Smooth muscle cell (in vitro differentiated cells): ENCODE measurements at regions not wholly inside any gene's neighbourhood (a gene's known extent, or its start where the extent isn't known, plus 50 kb on each side); places are given as distances from the start of the nearest gene placed in this dataset.

Experiments used
- DNase-seq: peaks from one replicate; lab custom pipeline; 2025; ENCODE audit not compliant: unreplicated experiment; lab: John Stamatoyannopoulos, UW
- H2AFZ ChIP-seq: fragments of 200-600 bp; sonication (generic); 2 replicates; pipeline ENCODE4 v1.6.0; 2016; ENCODE audit warnings: antibody characterized with exemption, low read depth, mild to moderate bottlenecking
- H3F3A ChIP-seq: fragments of 200-600 bp; sonication (generic); 2 replicates; pipeline ENCODE4 v1.6.0; 2017; ENCODE audit warnings: antibody characterized with exemption, low read depth
- H3K27ac ChIP-seq: fragments of 200-600 bp; sonication (generic); 2 replicates; pipeline ENCODE4 v1.5.1; 2016; ENCODE audit warnings: low read depth, mild to moderate bottlenecking
- H3K27me3 ChIP-seq: fragments of 200-600 bp; sonication (generic); 2 replicates; pipeline ENCODE4 v1.6.1; 2016; ENCODE audit warnings: low read depth, mild to moderate bottlenecking
- H3K36me3 ChIP-seq: fragments of 200-600 bp; sonication (generic); 2 replicates; pipeline ENCODE4 v1.5.1; 2016; ENCODE audit warnings: low read depth
- H3K4me1 ChIP-seq: fragments of 200-600 bp; sonication (generic); 2 replicates; pipeline ENCODE4 v1.5.1; 2016; ENCODE audit warnings: low read depth
- H3K4me2 ChIP-seq: fragments of 200-600 bp; sonication (generic); 2 replicates; pipeline ENCODE4 v1.6.0; 2016; ENCODE audit warnings: mild to moderate bottlenecking
- H3K4me3 ChIP-seq: fragments of 200-600 bp; sonication (generic); 2 replicates; pipeline ENCODE4 v1.5.1; 2016; ENCODE audit warnings: mild to moderate bottlenecking
- H3K79me2 ChIP-seq: fragments of 200-600 bp; sonication (generic); 2 replicates; pipeline ENCODE4 v1.6.0; 2016; ENCODE audit warnings: low read depth, mild to moderate bottlenecking
- H3K9ac ChIP-seq: fragments of 200-600 bp; sonication (generic); 2 replicates; pipeline ENCODE4 v1.6.0; 2016; ENCODE audit warnings: low read depth
- H3K9me3 ChIP-seq: fragments of 200-600 bp; sonication (generic); replicated peaks from 2 replicates; pipeline ENCODE4 v1.5.1; 2016; ENCODE audit warnings: low read depth
- H4K20me1 ChIP-seq: fragments of 200-600 bp; sonication (generic); 2 replicates; pipeline ENCODE4 v1.6.0; 2016; ENCODE audit warnings: low read depth
- WGBS: methylation state at CpG from one replicate; pipeline ENCODE4 v1.1.7; 2016; ENCODE audit warnings: low lambda C conversion rate; 5-methylcytosine and 5-hydroxymethylcytosine counted together
- TF ChIP-seq, protein P1 (sequence below): fragments of 200-600 bp; sonication (generic); IDR thresholded peaks from 2 replicates; pipeline ENCODE4 v1.5.1; 2017; ENCODE audit warnings: borderline replicate concordance, mild to moderate bottlenecking, antibody characterized with exemption; ENCODE audit not compliant: insufficient read depth, poor library complexity, severe bottlenecking

DNA sequence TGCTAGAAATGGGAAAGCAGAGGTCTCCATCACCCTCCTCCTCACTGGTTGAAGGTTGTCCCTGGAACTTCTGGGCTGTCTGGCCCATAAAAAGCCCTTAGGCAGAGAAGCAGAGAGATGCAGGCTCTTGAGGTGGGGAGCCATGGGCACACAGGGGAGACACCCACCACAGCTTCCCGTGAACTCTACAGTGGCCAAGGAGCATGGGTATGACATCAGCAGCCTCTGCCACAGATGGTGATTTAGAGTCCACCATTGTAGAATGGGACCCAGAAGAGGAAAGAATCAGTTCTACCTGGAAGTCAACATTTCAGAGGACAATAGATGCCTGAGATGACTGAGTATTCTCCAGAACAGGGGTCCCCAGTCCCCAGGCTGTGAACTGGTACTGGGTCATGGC is 105.6 kb upstream of the LRRN1 start:
- Histone ChIP-seq H3K4me2 (no peak overlapping the region), H3K27me3 (no peaks in the 10 kb centered on the region), H3F3A (no peaks in the 10 kb centered on the region), H2AFZ (no peak overlapping the region), H3K4me3 (no peak overlapping the region), H4K20me1 (no peaks in the 10 kb centered on the region), H3K9me3 (no peaks in the 10 kb centered on the region), H3K36me3 (no peaks in the 10 kb centered on the region), H3K9ac (no peak overlapping the region), H3K4me1 (no peaks in the 10 kb centered on the region), H3K27ac (no peak overlapping the region), H3K79me2 (no peaks in the 10 kb centered on the region)
- WGBS = 100% methylated on average over 1 of the region's 1 CpG
- TF ChIP-seq, protein P1, sequence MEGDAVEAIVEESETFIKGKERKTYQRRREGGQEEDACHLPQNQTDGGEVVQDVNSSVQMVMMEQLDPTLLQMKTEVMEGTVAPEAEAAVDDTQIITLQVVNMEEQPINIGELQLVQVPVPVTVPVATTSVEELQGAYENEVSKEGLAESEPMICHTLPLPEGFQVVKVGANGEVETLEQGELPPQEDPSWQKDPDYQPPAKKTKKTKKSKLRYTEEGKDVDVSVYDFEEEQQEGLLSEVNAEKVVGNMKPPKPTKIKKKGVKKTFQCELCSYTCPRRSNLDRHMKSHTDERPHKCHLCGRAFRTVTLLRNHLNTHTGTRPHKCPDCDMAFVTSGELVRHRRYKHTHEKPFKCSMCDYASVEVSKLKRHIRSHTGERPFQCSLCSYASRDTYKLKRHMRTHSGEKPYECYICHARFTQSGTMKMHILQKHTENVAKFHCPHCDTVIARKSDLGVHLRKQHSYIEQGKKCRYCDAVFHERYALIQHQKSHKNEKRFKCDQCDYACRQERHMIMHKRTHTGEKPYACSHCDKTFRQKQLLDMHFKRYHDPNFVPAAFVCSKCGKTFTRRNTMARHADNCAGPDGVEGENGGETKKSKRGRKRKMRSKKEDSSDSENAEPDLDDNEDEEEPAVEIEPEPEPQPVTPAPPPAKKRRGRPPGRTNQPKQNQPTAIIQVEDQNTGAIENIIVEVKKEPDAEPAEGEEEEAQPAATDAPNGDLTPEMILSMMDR = no peak
- no peak for DNase-seq

DNA sequence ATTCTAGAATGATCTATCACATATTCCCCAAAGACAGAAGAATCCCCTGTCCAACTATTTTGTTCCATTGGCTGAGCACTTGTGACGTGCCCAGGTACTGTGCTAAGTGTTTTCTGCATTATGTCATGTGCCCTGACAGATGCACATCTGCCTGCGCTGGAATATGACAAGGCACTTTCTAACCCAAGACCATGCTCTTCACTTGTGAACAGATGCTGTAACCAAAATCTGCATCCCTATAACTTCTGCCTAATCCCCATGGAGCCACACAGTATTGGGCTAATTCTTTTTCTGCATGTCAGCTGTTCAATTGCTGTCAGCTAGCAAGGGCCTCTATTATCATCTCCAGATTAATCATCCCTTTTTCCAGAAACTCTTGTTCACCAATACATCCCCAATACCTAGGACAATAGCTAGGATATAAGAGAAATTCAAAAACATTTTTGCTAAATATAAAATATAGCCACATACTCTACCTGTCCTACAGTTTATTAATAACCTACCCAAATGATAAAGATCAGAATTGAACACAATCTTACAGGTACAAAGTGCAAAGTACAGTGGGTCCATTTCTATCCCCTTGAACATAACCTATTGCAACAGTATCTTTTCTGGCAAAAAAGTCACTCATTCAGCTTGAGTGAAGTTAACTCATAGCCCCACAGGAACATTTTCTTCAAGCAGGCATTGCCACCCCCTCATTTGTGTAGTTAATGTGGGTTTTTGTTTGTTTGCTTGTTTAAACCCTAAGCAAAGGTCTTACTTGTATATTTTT is 109.4 kb upstream of the LRRN1 start:
- no peak overlapping the region for H2AFZ ChIP-seq
- H3K36me3 ChIP-seq = no peaks in the 10 kb centered on the region
- no peaks in the 10 kb centered on the region for H4K20me1 ChIP-seq
- H3F3A ChIP-seq = no peaks in the 10 kb centered on the region
- no peak for DNase-seq
- H3K79me2 ChIP-seq = no peaks in the 10 kb centered on the region
- no peak overlapping the region for H3K9ac ChIP-seq
- no peaks in the 10 kb centered on the region for H3K27me3 ChIP-seq
- no peaks in the 10 kb centered on the region for H3K9me3 ChIP-seq
- 85% methylated on average over 2 of the region's 2 CpGs for WGBS
- H3K4me3 ChIP-seq = no peak overlapping the region
- no peak overlapping the region for H3K27ac ChIP-seq
- no peaks in the 10 kb centered on the region for H3K4me1 ChIP-seq
- no peak overlapping the region for H3K4me2 ChIP-seq
- TF ChIP-seq, protein P1 = no peak

DNA sequence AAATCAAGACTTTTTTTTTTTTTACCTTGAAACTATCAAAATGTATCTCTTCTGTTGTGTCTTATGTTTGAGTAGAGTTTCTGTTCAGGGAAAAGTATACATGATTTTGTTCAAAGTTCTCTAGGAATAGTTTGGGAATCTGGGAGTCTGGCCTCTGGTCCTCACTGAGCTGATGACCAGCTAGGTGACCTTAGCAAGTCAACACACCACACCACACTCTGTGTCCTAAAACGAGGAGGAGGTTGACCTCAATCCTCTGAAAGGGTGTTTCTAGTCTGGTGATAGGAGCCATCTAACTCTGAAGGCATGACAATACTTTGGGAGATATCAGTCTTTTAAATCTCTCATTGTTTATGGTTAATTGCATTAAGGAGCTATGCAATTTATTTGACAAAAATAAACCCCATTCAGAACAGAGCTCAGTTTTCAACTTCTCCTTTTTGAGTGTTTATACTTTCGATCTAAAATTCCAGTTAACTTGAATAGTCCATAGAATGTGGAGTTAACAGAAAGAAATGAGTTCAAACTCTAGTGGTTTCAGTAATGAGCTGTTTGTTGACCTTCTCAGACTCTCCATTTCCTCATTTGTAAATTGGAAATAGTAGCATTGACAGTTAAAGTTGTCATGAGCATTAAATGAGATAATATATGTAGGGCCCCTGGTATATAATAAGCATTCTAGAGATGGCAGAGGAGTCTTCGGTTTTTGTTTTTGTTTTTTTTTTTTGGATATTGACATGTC is 112.2 kb upstream of the LRRN1 start:
- Histone ChIP-seq H3K4me2 (no peak overlapping the region), H2AFZ (no peak overlapping the region), H3K4me1 (no peaks in the 10 kb centered on the region), H3K79me2 (no peaks in the 10 kb centered on the region), H3K9ac (no peak overlapping the region), H3K36me3 (no peaks in the 10 kb centered on the region), H3K27me3 (no peaks in the 10 kb centered on the region), H3K27ac (no peak overlapping the region), H3F3A (no peaks in the 10 kb centered on the region), H3K9me3 (no peaks in the 10 kb centered on the region), H3K4me3 (no peak overlapping the region), H4K20me1 (no peaks in the 10 kb centered on the region)
- DNase-seq = no peak
- TF ChIP-seq, protein P1 = no peak
- 91% methylated on average over 3 of the region's 3 CpGs for WGBS
